ENCODE measurements at regions not wholly inside any gene's neighbourhood (a gene's known extent, or its start where the extent isn't known, plus 50 kb on each side); places are given as distances from the start of the nearest gene placed in this dataset.

DNA sequence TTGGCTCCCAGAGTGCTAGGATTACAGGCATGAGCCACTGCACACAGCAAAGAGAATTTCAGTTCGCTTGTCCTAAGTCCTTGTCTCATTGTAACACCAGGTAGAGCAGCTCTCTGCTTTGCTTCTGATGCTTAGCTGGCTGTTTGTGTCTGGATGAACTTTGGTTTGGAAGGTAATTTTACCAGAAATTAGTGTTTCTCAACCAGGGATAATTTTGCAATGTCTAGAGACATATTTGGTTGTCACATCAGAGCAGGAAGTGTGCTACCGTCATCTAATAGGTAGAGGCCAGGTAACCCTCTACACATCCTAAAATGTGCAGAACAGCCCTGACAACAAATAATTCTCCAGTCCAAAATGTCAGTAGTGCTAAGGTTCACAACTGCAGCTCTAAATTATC is 108.8 kb downstream of the SNX18 start:
- no peak overlapping the region for H3K27ac ChIP-seq
- H3K4me1 ChIP-seq = peaks cover 0 to 8% (median 0%) of the 10 kb centered on the region in 4 donors
- H3K36me3 ChIP-seq = no peaks in the 10 kb centered on the region
- TF ChIP-seq, protein P1, sequence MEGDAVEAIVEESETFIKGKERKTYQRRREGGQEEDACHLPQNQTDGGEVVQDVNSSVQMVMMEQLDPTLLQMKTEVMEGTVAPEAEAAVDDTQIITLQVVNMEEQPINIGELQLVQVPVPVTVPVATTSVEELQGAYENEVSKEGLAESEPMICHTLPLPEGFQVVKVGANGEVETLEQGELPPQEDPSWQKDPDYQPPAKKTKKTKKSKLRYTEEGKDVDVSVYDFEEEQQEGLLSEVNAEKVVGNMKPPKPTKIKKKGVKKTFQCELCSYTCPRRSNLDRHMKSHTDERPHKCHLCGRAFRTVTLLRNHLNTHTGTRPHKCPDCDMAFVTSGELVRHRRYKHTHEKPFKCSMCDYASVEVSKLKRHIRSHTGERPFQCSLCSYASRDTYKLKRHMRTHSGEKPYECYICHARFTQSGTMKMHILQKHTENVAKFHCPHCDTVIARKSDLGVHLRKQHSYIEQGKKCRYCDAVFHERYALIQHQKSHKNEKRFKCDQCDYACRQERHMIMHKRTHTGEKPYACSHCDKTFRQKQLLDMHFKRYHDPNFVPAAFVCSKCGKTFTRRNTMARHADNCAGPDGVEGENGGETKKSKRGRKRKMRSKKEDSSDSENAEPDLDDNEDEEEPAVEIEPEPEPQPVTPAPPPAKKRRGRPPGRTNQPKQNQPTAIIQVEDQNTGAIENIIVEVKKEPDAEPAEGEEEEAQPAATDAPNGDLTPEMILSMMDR (IDR thresholded peaks at IDR 0.05) = no peak
- TF ChIP-seq POLR2A (IDR thresholded peaks at IDR 0.05) = no peak
- H3K4me3 ChIP-seq = no peak overlapping the region
- no peaks in the 10 kb centered on the region for H3K9me3 ChIP-seq
- no peaks in the 10 kb centered on the region for H3K27me3 ChIP-seq
- no peak for DNase-seq

DNA sequence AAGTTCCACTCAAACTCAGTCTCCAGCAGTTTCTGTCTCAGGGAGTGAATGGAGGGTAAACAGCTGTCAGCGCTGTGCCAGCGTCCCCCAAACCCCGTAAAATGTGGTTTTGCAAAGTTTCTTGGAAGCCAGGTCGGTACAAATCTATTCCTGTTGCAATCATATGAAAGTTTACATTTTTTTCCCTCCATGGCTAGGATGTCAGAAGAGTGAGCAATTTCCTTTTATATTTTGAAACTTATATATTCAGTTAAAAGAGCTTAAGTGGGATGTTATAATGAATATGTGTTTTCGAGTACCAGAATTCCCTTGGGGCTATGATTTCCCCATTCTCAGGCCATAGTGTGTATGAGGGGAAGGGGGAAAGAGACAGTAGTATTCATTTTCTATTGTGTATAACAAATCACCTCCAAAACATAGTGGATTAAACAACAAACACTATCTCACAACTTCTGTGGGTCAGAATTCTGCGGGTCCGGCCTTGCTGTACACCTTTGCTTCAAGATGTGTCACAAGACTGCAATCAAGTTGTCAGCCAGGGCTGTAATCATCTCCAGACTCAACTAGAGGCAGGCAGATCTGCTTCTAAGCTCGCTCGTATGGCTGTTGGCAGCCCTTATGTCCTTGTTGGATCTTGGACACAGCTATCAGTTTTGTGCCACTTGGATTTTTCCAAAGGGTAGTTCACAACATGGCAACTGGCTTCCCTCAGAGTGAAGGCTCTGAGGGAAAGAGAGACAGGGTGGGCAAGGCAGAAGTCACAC is 107.4 kb downstream of the SNX18 start:
- Histone ChIP-seq H3K9me3 (no peaks in the 10 kb centered on the region), H3K4me3 (no peak overlapping the region), H3K4me1 (peaks cover 0 to 8% (median 0%) of the 10 kb centered on the region in 4 donors), H3K27ac (no peak overlapping the region), H3K27me3 (no peaks in the 10 kb centered on the region), H3K36me3 (no peaks in the 10 kb centered on the region)
- no peak for DNase-seq
- no peak for TF ChIP-seq POLR2A (IDR thresholded peaks at IDR 0.05)
- TF ChIP-seq, protein P1 (IDR thresholded peaks at IDR 0.05) = no peak

DNA sequence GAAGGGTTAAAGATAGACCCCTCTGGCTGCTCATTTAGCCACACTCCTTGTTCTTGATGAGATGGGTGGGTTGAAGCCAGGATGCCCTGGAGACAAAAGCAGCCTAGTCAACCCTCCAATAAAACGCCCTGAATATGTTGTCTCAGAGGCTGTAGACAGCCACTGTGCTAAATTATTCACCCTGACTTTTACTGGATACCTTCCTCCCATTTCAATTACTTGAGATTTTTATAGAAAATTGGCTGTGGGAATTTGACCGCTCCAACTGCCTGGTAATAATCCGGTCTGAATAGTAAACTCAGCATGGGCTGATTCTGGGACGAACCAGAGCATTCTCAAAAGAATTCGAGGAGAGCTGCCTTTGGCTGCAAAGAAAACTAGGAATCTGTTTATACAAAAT is 104.2 kb downstream of the SNX18 start:
- DNase-seq = no peak
- H3K9me3 ChIP-seq = no peaks in the 10 kb centered on the region
- no peaks in the 10 kb centered on the region for H3K27me3 ChIP-seq
- H3K4me3 ChIP-seq = no peak overlapping the region
- no peaks in the 10 kb centered on the region for H3K4me1 ChIP-seq
- H3K27ac ChIP-seq = no peak overlapping the region
- TF ChIP-seq, protein P1 (IDR thresholded peaks at IDR 0.05) = no peak
- TF ChIP-seq POLR2A (IDR thresholded peaks at IDR 0.05) = no peak
- no peaks in the 10 kb centered on the region for H3K36me3 ChIP-seq

DNA sequence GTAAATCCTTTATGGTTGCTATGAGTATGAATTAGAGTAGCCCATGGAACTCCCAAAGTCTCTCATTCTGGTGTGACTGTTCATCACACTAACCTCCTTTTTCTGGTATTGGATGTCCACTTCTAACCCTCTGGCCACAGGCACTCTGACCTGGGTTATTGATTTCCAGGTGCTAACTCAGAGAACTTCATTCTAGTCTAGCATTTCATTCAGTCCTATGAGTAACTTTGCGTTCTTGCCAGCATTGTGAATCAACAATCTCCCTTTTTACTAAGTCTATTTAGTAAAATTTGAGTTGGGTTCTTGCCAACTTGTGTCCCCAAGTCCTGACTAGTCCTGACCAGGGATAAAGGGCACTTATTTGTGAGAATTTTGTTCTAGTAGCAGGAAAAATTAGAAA is 103.5 kb downstream of the SNX18 start:
- H3K9me3 ChIP-seq = no peaks in the 10 kb centered on the region
- H3K27ac ChIP-seq = no peak overlapping the region
- H3K27me3 ChIP-seq = no peaks in the 10 kb centered on the region
- H3K4me3 ChIP-seq = no peak overlapping the region
- TF ChIP-seq POLR2A (IDR thresholded peaks at IDR 0.05) = no peak
- TF ChIP-seq, protein P1 (IDR thresholded peaks at IDR 0.05) = no peak
- H3K4me1 ChIP-seq = no peaks in the 10 kb centered on the region
- no peak for DNase-seq
- H3K36me3 ChIP-seq = no peaks in the 10 kb centered on the region

DNA sequence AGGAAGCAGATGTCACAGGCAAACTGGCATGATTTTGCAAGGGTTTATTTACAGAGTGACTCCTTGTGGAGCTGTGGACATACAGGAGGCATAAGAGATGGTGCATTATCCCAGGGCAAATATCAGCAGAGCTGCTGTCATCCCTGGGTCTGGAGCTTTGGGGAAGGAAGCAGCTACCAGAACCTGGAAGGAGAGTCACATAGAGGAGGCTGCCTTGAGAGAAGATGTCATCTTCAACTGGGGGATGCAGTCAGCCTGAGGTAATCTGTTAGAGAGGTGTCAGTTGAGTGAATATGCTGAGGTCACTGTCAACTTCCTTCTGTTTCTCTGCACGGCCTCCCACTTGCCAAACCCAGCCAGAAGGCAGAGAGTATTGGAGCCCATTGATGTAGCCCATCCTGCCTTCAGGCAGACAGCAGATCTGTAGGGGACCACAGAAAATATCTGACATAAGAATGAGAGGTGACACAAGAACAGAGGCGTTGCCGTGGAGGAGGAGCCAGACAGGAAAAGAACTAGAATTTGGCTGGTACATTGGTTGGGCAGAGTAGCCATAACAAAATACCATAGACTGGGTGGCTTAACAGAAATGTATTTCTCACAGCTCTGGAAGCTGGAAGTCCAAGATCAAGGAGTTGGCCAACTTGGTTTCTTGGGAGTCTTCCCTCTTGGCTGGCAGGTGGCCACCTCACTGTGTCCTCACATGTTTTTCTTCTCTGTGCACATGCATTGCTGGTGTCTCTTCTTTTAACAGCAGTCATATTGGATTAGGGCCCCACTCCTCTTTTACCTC is 102.8 kb downstream of the SNX18 start:
- H3K36me3 ChIP-seq = no peaks in the 10 kb centered on the region
- H3K27me3 ChIP-seq = no peaks in the 10 kb centered on the region
- TF ChIP-seq, protein P1 (IDR thresholded peaks at IDR 0.05) = no peak
- no peak for TF ChIP-seq POLR2A (IDR thresholded peaks at IDR 0.05)
- H3K27ac ChIP-seq = no peak overlapping the region
- H3K9me3 ChIP-seq = no peaks in the 10 kb centered on the region
- H3K4me3 ChIP-seq = no peak overlapping the region
- DNase-seq = no peak
- no peaks in the 10 kb centered on the region for H3K4me1 ChIP-seq

Data from Peyer's patch (tissue), 4 donors.